ENCODE measurements at regions not wholly inside any gene's neighbourhood (a gene's known extent, or its start where the extent isn't known, plus 50 kb on each side); places are given as distances from the start of the nearest gene placed in this dataset.

DNA sequence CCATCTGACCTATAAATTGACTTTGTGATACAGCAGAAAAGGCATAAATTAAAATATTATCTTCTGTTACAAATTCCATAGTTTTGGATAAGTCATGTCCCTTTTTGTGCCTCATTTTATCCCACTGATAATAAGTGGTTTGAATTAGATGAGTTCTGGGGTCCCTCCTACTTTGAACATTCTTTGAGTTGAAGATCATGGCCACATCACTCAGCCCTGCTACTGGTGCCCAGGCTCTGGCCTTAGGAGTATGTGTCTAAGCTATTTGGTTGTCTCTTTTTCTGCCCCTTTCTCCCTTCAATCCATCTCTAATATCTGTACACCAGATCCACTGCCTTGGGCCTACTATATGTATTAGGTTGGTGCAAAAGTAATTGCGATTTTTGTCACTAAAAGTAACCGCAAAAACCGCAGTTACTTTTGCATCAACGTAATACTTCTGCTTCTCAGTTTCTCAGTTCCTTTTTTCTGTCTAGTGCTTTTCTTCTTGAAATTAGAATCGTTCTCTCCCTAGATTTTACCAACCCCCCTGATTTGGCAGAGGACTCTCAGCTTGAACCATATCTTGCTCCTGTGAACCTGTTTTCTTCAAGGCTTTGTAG, 362.5 kb upstream of the TNP1 start:
- no peak for DNase-seq (ENCODE audit: extremely low read depth, low read depth)

DNA sequence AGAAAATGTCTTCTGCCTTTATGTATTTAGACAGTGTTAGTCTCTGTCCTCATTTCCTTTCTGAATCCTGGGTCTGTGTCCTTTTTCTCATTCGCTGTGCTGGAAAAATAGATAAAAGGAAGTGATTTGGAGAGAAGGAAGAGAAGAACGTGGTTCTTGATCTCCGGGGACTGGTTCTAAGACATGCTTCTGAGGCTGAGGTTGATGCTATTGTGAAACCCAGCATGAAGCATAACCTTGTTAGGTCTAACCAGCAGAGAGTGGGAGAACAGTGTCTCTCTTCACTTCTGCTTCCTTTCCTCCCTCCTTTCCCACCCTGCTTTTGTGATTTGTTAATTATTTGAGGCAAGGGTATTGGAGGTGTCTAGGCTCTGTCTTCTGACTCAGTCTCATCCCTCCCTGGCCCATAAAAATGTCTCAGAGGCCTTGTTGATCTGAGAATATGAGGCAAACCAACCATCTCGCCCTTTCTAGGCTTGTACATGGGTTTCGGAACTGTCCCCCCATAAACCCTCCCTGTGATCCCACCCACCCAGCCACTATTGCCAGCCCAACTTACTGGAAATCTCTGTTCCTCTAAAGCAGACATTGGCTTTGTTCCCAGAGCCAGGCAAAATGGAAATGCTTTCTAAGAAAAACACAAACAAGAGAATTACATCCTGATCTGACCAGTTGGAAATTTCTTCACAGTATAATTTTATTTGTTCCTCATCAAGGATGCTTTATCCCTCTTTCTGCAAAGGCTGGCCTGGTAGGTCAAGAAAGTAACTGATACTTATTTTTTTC, 360.6 kb upstream of the TNP1 start:
- DNase-seq (ENCODE audit: extremely low read depth, low read depth), result no peak

- no peak for DNase-seq (ENCODE audit: extremely low read depth, low read depth)
These were observed 359.3 kb upstream of the TNP1 start for GRCh38 chr2:217219164-217219520.

- DNase-seq (ENCODE audit: extremely low read depth, low read depth), result no peak
These were observed 358.7 kb upstream of the TNP1 start for GRCh38 chr2:217218269-217219163.

DNA sequence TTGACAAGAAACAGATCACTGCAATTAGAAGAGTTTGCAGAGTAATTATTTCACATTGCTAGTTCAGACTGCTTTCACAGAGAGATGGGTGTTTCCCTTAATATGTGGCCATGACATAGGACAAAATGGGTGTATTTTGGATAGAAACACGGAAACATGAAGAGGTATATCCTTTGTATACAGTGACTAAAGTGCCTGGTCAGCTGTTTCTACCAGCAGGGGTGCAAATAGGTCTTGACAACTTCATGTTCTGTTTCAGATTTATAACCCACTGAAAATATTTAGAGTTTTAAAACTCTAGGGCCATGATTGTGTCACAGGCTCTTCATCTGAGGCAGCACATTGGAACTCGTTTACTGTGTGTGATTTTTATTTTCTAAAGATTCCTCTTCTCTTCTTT, 357.1 kb upstream of the TNP1 start:
- DNase-seq (ENCODE audit: extremely low read depth, low read depth), result no peak

GRCh38 chr2:217216316-217216715, 356.5 kb upstream of the TNP1 start:
- DNase-seq (ENCODE audit: extremely low read depth, low read depth), result no peak

DNA sequence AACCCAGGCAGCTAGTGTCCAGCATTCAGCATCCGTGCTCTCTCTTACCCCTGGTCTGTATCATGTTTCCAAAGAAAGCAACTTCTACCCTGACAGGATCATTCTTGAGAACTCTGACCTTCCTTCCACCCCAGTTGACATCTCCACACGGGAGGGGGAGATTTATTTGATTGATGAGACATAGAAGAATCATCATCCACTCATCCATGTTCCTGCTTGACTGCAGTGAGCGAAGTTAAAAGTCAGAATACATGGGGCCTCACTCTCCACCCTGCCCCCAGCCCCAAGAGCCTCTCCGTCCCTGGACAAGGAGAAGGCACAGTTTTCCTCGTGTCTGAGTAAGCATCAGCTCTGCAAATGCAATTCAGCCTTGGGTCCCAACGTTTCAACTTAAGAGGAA, 356.0 kb upstream of the TNP1 start:
- DNase-seq (ENCODE audit: extremely low read depth, low read depth), result no peak

- no peak for DNase-seq (ENCODE audit: extremely low read depth, low read depth)
These were observed 349.0 kb upstream of the TNP1 start for GRCh38 chr2:217208867-217209266.

- no peak for DNase-seq (ENCODE audit: extremely low read depth, low read depth)
These were observed 347.8 kb upstream of the TNP1 start for GRCh38 chr2:217207699-217208010.

DNA sequence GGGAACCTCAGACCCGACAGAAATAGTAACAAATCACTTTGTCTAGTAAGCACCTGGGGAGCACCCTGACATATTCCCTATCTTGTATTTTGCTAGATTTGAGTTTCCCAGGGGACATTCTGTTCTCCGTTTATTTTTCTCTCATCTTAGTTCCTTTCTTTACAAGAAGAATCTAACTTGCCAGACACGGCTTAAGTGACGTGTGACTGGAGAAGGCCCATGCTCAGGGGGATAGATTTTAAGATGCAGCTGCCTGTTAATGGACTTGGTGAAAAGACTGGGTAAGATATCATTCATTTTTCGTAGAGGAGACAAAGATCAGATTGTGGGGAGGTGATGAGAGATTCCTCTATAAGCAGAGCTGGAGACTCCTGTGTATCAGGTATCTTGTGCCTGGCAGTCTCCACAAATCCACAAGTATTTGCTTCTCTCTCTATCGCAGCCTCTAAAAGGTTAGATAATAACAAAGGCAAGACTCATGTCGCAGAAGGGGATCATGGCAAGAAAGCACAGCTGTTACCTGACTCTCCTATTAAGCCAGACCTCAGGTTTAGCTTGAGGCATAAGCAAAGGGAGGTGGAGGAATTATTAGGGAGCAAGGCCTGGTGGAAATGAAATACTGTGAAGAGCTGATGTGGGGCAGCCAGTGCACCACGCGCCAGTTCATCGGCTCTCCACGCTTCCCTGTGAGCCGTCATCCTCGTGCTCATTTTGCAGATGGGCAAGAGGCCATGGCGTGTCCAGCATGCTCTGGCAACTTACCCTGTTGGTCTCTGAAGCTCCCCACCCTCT, 347.2 kb upstream of the TNP1 start:
- DNase-seq (ENCODE audit: extremely low read depth, low read depth), result no peak

DNA sequence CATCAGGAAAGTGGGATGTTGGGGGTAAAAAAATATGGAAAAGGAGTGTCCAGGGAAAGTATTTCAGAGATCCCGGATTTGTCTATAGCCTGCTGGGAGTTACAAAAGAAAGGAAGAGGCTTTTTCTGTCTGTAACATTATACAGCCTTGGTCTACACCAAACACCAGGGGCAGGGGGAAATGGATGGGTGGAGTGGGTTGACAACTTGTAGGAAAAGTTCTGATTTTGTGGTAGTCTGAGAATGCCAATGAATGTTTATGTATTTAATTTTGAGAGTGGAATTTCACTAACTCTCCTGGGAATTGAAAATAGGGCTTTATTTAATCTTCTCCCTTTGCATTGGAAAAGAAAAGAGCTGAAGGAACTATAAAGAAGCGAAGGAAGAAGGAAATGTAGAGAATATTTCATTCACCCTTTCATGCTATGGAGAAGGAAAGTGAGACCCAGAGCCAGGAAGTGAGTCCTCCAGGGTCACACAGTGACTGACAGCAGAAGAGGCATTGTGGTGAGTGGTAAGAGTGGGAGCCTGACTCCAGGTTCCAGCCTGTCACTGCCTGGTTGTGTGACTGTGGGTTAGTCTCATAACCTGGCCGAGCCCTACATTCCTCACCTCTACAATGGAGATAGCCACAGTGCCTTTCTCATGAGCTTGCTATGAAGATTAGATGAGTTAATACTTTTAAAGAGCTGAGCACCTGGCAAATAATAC, 346.3 kb upstream of the TNP1 start:
- no peak for DNase-seq (ENCODE audit: extremely low read depth, low read depth)

DNA sequence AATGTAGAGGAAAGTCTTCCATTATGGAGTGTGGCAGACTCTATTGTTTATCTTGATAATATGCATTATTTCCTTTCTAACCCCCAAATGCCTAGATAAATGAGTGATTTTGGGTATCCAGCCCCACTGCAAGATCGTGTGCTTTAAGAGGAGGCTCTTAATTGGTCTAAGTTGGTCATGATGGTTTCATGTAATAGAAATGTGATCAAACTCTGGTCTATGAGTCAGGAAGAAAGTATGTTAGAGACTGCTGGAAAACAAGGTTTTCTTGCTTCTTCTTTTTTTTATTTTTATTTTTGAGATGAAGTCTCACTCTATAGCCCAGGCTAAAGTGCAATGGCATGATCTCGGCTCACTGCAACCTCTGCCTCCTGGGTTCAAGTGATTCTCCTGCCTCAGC, 344.5 kb upstream of the TNP1 start:
- DNase-seq (ENCODE audit: extremely low read depth, low read depth), result no peak

DNA sequence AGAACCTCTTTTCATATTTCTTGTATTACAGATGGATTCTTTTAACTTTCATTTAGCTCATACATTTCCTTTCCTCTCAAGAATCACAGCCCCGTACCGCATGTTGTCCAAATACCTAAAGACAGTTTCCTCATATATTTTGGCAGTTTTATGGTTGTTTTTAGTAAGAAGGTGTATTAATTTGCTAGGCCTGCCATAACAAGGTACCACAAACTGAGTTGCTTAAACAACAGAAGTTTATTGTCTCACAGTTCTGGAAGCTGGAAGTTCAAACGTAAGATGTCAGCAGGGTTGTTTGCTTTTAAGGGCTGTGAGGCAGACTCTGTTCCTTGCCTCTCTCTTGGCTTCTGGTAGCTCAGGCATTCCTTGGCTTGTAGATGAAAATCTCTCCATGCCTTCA, 343.2 kb upstream of the TNP1 start:
- no peak for DNase-seq (ENCODE audit: extremely low read depth, low read depth)

DNA sequence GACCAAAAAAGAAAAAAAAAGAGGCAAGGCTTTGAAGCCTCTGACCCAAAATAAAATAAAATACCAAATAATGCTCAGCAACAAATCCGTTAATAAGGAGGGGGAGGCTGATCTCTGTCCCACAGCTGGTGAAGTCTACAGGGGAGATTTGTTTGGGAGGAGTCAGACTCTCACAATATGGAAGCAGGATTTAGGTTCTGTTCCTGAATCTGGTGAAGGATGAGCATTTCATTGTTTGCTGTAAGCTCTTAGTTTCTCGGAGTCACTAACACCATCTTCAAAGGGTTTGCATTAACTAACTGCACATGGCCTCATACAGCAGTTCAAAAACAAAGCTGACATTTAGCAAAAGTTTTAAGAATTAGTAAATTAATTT, 339.4 kb upstream of the TNP1 start:
- DNase-seq (ENCODE audit: extremely low read depth, low read depth), result no peak

- no peak for DNase-seq (ENCODE audit: extremely low read depth, low read depth)
These were observed 336.0 kb upstream of the TNP1 start for GRCh38 chr2:217195658-217196446.

DNA sequence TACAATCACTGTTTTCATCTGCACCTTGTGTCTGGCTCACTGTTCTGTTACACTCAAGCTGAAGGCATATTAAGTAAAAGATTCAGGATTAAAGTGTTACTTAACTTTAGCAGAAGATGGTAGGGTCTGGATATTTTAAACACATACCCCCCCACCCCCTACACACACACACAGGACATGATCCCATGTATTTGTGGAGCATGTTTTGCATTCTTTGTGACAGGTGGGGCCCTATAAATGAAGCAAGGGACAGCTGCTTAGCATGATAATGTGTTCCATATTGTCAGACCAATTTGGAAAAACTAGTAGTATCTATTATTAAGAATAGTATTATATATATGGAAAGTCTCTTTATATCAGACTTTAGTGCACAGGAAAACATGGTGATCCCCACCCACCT, 335.2 kb upstream of the TNP1 start:
- no peak for DNase-seq (ENCODE audit: extremely low read depth, low read depth)

GRCh38 chr2:217193431-217194340, 333.8 kb upstream of the TNP1 start:
- DNase-seq (ENCODE audit: extremely low read depth, low read depth), result no peak

GRCh38 chr2:217192366-217192765, 332.5 kb upstream of the TNP1 start:
- DNase-seq (ENCODE audit: extremely low read depth, low read depth), result no peak

DNA sequence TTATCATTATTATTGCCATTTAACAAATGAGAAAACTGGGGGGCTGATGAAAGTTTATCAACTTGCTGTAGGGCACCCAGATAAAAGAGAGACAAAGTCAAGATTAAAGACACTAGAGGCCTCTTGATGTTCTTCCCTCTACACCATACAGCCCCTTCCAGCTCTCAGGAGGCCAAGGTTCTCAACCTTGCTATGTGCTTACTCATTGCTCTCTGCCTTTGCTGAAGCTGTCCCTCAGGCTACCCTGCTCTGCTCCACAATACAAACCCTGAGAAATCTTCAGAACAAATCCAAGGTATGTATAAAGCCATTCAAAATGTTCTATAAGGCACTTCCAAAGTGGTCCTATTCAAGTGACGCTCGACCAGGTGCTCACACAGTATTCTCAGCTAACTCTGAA, 329.9 kb upstream of the TNP1 start:
- no peak for DNase-seq (ENCODE audit: extremely low read depth, low read depth)
